ENCODE measurements at regions not wholly inside any gene's neighbourhood (a gene's known extent, or its start where the extent isn't known, plus 50 kb on each side); places are given as distances from the start of the nearest gene placed in this dataset.

DNA sequence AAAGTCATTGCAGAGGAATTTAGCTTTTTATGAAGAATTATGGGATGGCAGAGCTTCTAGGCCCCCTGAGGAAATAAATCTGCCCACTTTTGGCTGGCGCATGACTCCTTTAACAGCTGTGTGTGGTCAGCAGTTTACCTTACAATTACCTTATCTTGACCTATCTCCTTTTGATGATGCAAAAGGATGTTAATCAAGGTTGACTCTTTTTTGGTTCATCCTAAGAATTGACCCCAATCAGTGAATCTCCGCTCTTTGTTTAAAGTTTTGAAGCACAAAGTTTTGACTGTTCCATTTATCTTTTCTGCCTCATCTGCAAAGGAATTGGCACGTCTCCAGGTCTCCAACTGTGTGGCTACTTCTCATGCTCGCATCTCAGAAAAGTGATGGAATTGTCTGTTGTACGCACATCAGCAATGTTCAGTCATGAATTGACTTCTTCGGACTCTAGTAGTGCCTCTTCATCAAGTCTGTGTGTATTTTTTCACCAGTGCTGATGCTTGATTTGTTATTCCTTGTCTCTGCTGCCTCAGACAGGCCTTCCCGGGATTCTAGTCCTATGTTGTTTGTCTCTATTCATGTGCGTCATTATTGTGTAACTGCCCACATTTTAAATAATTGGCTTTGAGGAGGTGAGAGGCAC is 196.2 kb upstream of the CFAP20DC start:
- TF ChIP-seq SUZ12 (IDR thresholded peaks at IDR 0.05; ENCODE audit: extremely low read depth, insufficient read depth, insufficient read length): no peak
- TF ChIP-seq ZNF274 (IDR thresholded peaks at IDR 0.05; ENCODE audit: low read depth, low read length): no peak
- TF ChIP-seq YY1 (IDR thresholded peaks at IDR 0.05; ENCODE audit: insufficient read depth, insufficient read length): no peak
